ENCODE measurements at regions not wholly inside any gene's neighbourhood (a gene's known extent, or its start where the extent isn't known, plus 50 kb on each side); places are given as distances from the start of the nearest gene placed in this dataset.

DNA sequence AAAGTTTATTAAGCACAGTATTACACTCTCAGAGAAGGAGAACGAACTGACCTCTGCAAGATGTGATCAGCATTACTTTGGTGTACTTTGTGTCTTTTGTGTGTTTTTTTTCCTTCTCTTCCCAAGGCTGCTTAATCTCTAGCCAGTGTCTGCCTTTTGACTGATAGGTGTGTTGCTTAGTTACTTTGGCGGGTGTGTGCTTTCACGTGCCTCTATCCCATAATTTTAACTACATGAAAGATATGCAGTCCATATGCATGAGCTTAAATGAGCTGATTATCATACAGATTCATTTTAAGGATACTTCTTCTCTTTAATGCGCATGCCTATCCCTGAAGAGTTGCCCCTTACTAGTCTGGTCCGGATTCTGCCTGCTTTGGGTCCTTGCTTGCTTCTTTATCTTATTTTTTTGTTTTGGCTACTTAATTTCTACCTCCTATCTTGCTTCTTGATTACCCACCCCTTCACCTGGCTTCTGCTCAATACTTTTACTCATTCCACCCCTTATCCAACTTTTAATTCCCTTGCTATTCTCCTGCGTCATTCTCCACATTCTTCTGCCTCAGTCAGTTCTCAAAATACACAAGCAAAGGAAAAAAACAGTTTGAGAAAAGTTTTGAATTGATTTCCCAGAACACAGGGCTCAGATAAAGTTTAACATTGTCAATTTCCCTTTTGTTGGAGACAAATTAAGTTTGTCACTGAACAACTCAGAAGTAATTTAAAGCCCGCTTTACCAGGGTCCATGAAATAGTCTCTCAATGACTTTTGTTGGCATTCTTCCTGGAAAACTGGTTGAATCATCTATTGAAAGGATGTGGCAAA, 182.0 kb downstream of the TENT5D start:
- Histone ChIP-seq H3K9me2 (ENCODE audit: insufficient read depth) (no peaks in the 10 kb centered on the region), H3K79me2 (ENCODE audit: insufficient read depth, low read length) (no peaks in the 10 kb centered on the region), H3K9ac (ENCODE audit: low read length) (no peak overlapping the region), H3K4me1 (ENCODE audit: control insufficient read depth in 1 of 2, insufficient read depth in 2 of 2, low read length in 2 of 2) (no peaks in the 10 kb centered on the region), H3K27ac (ENCODE audit: low read depth, low read length) (no peak overlapping the region), H2AFZ (ENCODE audit: low read depth, low read length, poor library complexity, severe bottlenecking) (no peak overlapping the region), H3K36me3 (ENCODE audit: control insufficient read depth in 1 of 2, insufficient read depth in 2 of 2, low read length in 2 of 2) (no peaks in the 10 kb centered on the region), H3K27me3 (ENCODE audit: insufficient read depth, low read length) (no peaks in the 10 kb centered on the region), H3K9me3 (ENCODE audit: control insufficient read depth in 1 of 2, insufficient read depth in 1 of 2, low read depth in 1 of 2, low read length in 2 of 2) (no peaks in the 10 kb centered on the region), H3K4me2 (ENCODE audit: low read length) (no peak overlapping the region), H3K4me3 (replicated peaks in 1 of 2; ENCODE audit: low read depth in 1 of 2, low read length in 2 of 2) (no peak overlapping the region), H4K20me1 (ENCODE audit: insufficient read depth) (no peaks in the 10 kb centered on the region)
- no peak for ATAC-seq
- BruUV-seq (replicated peaks): no TSS peak
- TF ChIP-seq EZH2 (IDR thresholded peaks at IDR 0.05): no peak
- TF ChIP-seq JUND (IDR thresholded peaks at IDR 0.05): no peak
- TF ChIP-seq, protein P1, sequence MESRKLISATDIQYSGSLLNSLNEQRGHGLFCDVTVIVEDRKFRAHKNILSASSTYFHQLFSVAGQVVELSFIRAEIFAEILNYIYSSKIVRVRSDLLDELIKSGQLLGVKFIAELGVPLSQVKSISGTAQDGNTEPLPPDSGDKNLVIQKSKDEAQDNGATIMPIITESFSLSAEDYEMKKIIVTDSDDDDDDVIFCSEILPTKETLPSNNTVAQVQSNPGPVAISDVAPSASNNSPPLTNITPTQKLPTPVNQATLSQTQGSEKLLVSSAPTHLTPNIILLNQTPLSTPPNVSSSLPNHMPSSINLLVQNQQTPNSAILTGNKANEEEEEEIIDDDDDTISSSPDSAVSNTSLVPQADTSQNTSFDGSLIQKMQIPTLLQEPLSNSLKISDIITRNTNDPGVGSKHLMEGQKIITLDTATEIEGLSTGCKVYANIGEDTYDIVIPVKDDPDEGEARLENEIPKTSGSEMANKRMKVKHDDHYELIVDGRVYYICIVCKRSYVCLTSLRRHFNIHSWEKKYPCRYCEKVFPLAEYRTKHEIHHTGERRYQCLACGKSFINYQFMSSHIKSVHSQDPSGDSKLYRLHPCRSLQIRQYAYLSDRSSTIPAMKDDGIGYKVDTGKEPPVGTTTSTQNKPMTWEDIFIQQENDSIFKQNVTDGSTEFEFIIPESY (IDR thresholded peaks at IDR 0.05; ENCODE audit: extremely low read depth, insufficient replicate concordance, low read length): no peak
- TF ChIP-seq, protein P2, sequence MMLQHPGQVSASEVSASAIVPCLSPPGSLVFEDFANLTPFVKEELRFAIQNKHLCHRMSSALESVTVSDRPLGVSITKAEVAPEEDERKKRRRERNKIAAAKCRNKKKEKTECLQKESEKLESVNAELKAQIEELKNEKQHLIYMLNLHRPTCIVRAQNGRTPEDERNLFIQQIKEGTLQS (IDR thresholded peaks at IDR 0.05): no peak
- TF ChIP-seq FOSL1 (IDR thresholded peaks at IDR 0.05; ENCODE audit: low read depth): no peak
- TF ChIP-seq POLR2AphosphoS5 (IDR thresholded peaks at IDR 0.05; ENCODE audit: low read depth, low read length): no peak
- TF ChIP-seq EZH2phosphoT487 (IDR thresholded peaks at IDR 0.05; ENCODE audit: borderline replicate concordance): no peak
- no peak for TF ChIP-seq POLR2A (IDR thresholded peaks at IDR 0.05; ENCODE audit: borderline replicate concordance, extremely low read depth, insufficient read depth, insufficient read length)
- TF ChIP-seq TCF7L2 (IDR thresholded peaks at IDR 0.05; ENCODE audit: borderline replicate concordance, extremely low read depth, insufficient read depth, insufficient read length): no peak
- no peak for TF ChIP-seq ELF1 (IDR thresholded peaks at IDR 0.05; ENCODE audit: borderline replicate concordance, low read depth)
- no peak for TF ChIP-seq EGR1 (IDR thresholded peaks at IDR 0.05; ENCODE audit: low read depth)
- no peak for TF ChIP-seq SIN3A (IDR thresholded peaks at IDR 0.05; ENCODE audit: low read depth)
- no peak for TF ChIP-seq YY1 (IDR thresholded peaks at IDR 0.05; ENCODE audit: extremely low read depth, insufficient replicate concordance, low read depth, low read length)
- TF ChIP-seq, protein P3, sequence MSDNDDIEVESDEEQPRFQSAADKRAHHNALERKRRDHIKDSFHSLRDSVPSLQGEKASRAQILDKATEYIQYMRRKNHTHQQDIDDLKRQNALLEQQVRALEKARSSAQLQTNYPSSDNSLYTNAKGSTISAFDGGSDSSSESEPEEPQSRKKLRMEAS (IDR thresholded peaks at IDR 0.05): no peak
- TF ChIP-seq, protein P4, sequence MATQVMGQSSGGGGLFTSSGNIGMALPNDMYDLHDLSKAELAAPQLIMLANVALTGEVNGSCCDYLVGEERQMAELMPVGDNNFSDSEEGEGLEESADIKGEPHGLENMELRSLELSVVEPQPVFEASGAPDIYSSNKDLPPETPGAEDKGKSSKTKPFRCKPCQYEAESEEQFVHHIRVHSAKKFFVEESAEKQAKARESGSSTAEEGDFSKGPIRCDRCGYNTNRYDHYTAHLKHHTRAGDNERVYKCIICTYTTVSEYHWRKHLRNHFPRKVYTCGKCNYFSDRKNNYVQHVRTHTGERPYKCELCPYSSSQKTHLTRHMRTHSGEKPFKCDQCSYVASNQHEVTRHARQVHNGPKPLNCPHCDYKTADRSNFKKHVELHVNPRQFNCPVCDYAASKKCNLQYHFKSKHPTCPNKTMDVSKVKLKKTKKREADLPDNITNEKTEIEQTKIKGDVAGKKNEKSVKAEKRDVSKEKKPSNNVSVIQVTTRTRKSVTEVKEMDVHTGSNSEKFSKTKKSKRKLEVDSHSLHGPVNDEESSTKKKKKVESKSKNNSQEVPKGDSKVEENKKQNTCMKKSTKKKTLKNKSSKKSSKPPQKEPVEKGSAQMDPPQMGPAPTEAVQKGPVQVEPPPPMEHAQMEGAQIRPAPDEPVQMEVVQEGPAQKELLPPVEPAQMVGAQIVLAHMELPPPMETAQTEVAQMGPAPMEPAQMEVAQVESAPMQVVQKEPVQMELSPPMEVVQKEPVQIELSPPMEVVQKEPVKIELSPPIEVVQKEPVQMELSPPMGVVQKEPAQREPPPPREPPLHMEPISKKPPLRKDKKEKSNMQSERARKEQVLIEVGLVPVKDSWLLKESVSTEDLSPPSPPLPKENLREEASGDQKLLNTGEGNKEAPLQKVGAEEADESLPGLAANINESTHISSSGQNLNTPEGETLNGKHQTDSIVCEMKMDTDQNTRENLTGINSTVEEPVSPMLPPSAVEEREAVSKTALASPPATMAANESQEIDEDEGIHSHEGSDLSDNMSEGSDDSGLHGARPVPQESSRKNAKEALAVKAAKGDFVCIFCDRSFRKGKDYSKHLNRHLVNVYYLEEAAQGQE (IDR thresholded peaks at IDR 0.05; ENCODE audit: low read depth): no peak
- TF ChIP-seq SRF (IDR thresholded peaks at IDR 0.05; ENCODE audit: low read depth): no peak
- DNase-seq (ENCODE audit: low read depth, low spot score): no peak
- RAD21 ChIA-PET (ENCODE audit: low non-redundant PET in 1 of 2, low total read pairs in 2 of 2, uncharacterized antibody in 2 of 2, unreplicated experiment in 2 of 2): no interaction called here
- intact Hi-C loops (cut with micrococcal nuclease): no loop called here
- POLR2A ChIA-PET: no interaction called here
- CTCF ChIA-PET: no interaction called here
